ENCODE measurements at regions not wholly inside any gene's neighbourhood (a gene's known extent, or its start where the extent isn't known, plus 50 kb on each side); places are given as distances from the start of the nearest gene placed in this dataset.

GRCh38 chr13:22001336-22001735 is 330.5 kb downstream of the FGF9 start:
- no peak for DNase-seq (ENCODE audit: low spot score)

GRCh38 chr13:22002893-22003292 is 332.0 kb downstream of the FGF9 start:
- DNase-seq (ENCODE audit: low spot score): no peak

GRCh38 chr13:22009500-22009899 is 338.6 kb downstream of the FGF9 start:
- no peak for DNase-seq (ENCODE audit: low spot score)

- no peak for DNase-seq (ENCODE audit: low spot score)
Measured at GRCh38 chr13:22009937-22010336, 339.1 kb downstream of the FGF9 start.

- DNase-seq (ENCODE audit: low spot score): no peak
Measured at GRCh38 chr13:22012686-22013085, 341.8 kb downstream of the FGF9 start.

GRCh38 chr13:22014469-22014868 is 343.6 kb downstream of the FGF9 start:
- DNase-seq (ENCODE audit: low spot score): no peak

GRCh38 chr13:22017226-22017625 is 346.4 kb downstream of the FGF9 start:
- DNase-seq (ENCODE audit: low spot score): no peak

GRCh38 chr13:22018076-22018835 is 347.4 kb downstream of the FGF9 start:
- DNase-seq (ENCODE audit: low spot score): no peak

- no peak for DNase-seq (ENCODE audit: low spot score)
Measured at GRCh38 chr13:22018836-22019210, 347.9 kb downstream of the FGF9 start.

- DNase-seq (ENCODE audit: low spot score): no peak
Measured at GRCh38 chr13:22024381-22024994, 353.6 kb downstream of the FGF9 start.

- no peak for DNase-seq (ENCODE audit: low spot score)
Measured at GRCh38 chr13:22027566-22027965, 356.7 kb downstream of the FGF9 start.

- no peak for DNase-seq (ENCODE audit: low spot score)
Measured at GRCh38 chr13:22028831-22029230, 358.0 kb downstream of the FGF9 start.

GRCh38 chr13:22030321-22030720 is 359.4 kb downstream of the FGF9 start:
- no peak for DNase-seq (ENCODE audit: low spot score)

GRCh38 chr13:22031702-22032286 is 360.9 kb downstream of the FGF9 start:
- no peak for DNase-seq (ENCODE audit: low spot score)

- no peak for DNase-seq (ENCODE audit: low spot score)
Measured at GRCh38 chr13:22032905-22033304, 362.0 kb downstream of the FGF9 start.

GRCh38 chr13:22039961-22040360 is 369.1 kb downstream of the FGF9 start:
- no peak for DNase-seq (ENCODE audit: low spot score)

- DNase-seq (ENCODE audit: low spot score): no peak
Measured at GRCh38 chr13:22040810-22041364, 370.0 kb downstream of the FGF9 start.

- DNase-seq (ENCODE audit: low spot score): no peak
Measured at GRCh38 chr13:22041741-22042140, 370.9 kb downstream of the FGF9 start.

GRCh38 chr13:22047082-22047784 is 376.4 kb downstream of the FGF9 start:
- DNase-seq (ENCODE audit: low spot score): no peak

GRCh38 chr13:22047785-22048104 is 376.9 kb downstream of the FGF9 start:
- DNase-seq (ENCODE audit: low spot score): no peak

GRCh38 chr13:22049384-22049783 is 378.5 kb downstream of the FGF9 start:
- no peak for DNase-seq (ENCODE audit: low spot score)

- no peak for DNase-seq (ENCODE audit: low spot score)
Measured at GRCh38 chr13:22050951-22051563, 380.2 kb downstream of the FGF9 start.

All from SK-N-DZ (cell line).